ENCODE measurements at regions not wholly inside any gene's neighbourhood (a gene's known extent, or its start where the extent isn't known, plus 50 kb on each side); places are given as distances from the start of the nearest gene placed in this dataset.

- TF ChIP-seq CTCF (IDR thresholded peaks at IDR 0.05; ENCODE audit: extremely low read depth in 1 of 2, insufficient read depth in 1 of 2, low read depth in 1 of 2, low read length in 2 of 2) (no peak), EZH2 (IDR thresholded peaks at IDR 0.05; ENCODE audit: borderline replicate concordance, low read depth, low read length, severe bottlenecking) (no peak), POLR2A (IDR thresholded peaks at IDR 0.05; ENCODE audit: low read depth, low read length) (no peak), JUN (IDR thresholded peaks at IDR 0.05; ENCODE audit: borderline replicate concordance, insufficient read depth, insufficient read length, low read depth) (no peak), POLR2AphosphoS5 (IDR thresholded peaks at IDR 0.05; ENCODE audit: insufficient read depth, low read depth, low read length) (no peak)
- TF ChIP-seq, protein P1, sequence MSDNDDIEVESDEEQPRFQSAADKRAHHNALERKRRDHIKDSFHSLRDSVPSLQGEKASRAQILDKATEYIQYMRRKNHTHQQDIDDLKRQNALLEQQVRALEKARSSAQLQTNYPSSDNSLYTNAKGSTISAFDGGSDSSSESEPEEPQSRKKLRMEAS (IDR thresholded peaks at IDR 0.05; ENCODE audit: insufficient read depth, insufficient read length) = no peak
Observed at GRCh38 chr3:28068342-28068741, 173.1 kb upstream of the CMC1 start.
